ENCODE measurements at regions not wholly inside any gene's neighbourhood (a gene's known extent, or its start where the extent isn't known, plus 50 kb on each side); places are given as distances from the start of the nearest gene placed in this dataset.
"Not testable (repeated sequence)": the region's sequence is repeated elsewhere in the genome, so short reads cannot be mapped to it uniquely, and the experiment has no call there.

DNA sequence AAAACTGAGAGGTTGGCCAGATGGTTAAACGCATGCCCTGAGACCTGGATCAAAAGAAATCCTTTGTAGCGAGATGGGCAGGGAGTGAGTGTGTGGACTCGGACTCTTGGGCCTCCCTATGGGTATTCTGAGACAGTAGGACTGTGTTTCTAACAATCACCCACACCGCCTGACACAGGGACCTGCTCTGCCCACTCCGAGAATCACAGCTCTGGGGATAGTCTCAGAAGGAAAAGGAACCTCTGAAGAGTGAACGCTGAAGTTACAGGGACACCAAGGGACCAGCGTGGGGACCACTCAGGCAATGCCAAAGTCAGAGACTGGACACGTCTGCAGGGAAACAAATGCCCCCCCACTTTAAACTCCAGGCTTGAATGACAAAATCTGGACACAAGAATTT lies 242.1 kb upstream of the TCERG1L start:
- ChIA-PET POLR2A (no interaction called here), CTCF (no interaction called here)

DNA sequence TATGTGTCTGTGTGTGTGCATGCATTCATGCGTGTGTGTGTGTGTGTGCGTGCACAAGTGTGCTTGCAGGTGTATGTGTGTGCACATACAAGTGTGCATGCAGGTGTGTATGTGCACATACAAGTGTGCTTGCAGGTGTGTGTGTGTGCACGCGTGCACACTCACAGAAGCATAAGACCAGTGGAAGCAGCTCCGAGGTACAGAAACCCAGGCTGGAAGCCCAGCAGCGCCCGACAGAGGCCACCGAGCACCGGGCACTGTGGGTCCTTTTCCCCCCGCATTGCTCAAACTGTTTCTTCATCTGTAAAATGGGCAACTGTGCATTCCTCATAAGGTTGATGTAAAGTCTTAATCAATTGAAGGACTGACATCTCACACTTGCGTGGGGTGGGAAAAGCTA lies 243.3 kb upstream of the TCERG1L start:
- H3K4me3 ChIP-seq (ENCODE audit: low read depth, low read length): no peak overlapping the region
- no peak for DNase-seq (ENCODE audit: low read depth, low spot score)
- ChIA-PET POLR2A (no interaction called here), CTCF (no interaction called here)
- TF ChIP-seq, protein P1, sequence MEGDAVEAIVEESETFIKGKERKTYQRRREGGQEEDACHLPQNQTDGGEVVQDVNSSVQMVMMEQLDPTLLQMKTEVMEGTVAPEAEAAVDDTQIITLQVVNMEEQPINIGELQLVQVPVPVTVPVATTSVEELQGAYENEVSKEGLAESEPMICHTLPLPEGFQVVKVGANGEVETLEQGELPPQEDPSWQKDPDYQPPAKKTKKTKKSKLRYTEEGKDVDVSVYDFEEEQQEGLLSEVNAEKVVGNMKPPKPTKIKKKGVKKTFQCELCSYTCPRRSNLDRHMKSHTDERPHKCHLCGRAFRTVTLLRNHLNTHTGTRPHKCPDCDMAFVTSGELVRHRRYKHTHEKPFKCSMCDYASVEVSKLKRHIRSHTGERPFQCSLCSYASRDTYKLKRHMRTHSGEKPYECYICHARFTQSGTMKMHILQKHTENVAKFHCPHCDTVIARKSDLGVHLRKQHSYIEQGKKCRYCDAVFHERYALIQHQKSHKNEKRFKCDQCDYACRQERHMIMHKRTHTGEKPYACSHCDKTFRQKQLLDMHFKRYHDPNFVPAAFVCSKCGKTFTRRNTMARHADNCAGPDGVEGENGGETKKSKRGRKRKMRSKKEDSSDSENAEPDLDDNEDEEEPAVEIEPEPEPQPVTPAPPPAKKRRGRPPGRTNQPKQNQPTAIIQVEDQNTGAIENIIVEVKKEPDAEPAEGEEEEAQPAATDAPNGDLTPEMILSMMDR (IDR thresholded peaks at IDR 0.05; ENCODE audit: insufficient read depth, low read length, missing control alignments): no peak

More for the DNA sequence above, 242.1 kb upstream of the TCERG1L start:
- H3K4me3 ChIP-seq (ENCODE audit: low read depth, low read length): no peak overlapping the region
- DNase-seq (ENCODE audit: low read depth, low spot score): no peak
- TF ChIP-seq, protein P1 (IDR thresholded peaks at IDR 0.05; ENCODE audit: insufficient read depth, low read length, missing control alignments): no peak

DNA sequence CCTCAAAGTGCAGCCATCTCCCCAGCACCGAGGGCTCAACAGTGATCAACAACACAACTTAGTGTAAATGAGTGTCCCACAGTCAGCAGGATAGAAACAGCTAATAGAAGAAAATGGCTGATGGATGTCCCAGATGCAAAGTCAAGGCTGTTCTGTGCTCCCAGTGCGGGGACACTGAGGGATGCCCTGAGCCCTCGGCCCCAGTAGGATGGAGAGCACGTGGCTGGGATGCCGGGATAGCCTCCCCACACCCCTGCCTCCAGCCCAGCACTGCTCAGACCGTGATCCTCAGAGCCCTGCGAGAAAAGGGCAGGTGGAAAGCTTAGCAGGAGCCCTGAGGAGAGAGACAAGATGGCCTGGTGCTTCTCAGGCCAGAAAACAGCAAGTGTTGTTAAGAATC lies 243.9 kb upstream of the TCERG1L start:
- no peak for DNase-seq (ENCODE audit: low read depth, low spot score)
- H3K4me3 ChIP-seq (ENCODE audit: low read depth, low read length): no peak overlapping the region
- ChIA-PET POLR2A (no interaction called here), CTCF (no interaction called here)
- TF ChIP-seq, protein P1 (IDR thresholded peaks at IDR 0.05; ENCODE audit: insufficient read depth, low read length, missing control alignments): no peak

DNA sequence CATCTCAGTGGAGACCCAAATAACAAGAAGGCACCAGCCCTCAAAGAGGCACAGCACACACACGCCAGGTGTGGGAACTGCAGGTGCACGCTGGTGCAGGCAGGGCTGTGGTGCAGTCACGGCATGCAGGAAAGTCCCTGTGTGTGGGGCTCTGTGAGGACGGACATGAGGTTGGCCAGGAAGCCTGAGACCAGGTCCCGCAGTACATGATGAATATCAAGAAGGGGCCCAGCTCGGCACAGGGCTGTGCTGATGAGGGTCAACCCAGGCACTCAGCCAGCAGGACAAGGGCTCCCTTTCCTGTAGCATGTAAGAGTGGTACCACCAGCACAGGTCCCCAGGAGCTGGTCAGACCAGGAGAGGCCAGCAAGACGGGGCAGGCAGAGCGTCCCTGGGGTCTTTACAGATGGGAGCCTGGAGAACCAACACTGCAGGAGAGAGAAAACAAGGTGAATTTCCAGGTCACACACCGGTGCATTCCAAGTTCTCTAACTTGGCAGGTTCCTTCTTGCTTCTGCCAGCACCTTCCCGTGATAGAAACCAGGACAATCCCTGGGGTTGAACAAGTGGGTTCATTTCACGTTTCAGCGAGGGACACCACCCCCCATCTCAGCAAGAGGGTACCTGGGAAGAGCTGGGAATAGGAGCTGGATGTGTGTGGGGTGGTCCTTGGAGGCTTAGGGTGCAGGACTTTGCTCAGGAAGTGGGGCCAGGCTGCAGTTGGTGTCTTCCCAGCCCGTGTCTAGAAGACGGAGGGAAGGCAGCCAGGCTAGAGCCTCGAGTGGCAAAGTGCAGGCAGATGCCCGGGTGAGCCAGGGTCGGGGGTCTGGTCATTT lies 244.8 kb upstream of the TCERG1L start:
- DNase-seq (ENCODE audit: low read depth, low spot score): no peak
- POLR2A ChIA-PET: no interaction called here
- TF ChIP-seq, protein P1 (IDR thresholded peaks at IDR 0.05; ENCODE audit: insufficient read depth, low read length, missing control alignments): no peak
- CTCF ChIA-PET: no interaction called here
- H3K4me3 ChIP-seq (ENCODE audit: low read depth, low read length): no peak overlapping the region

DNA sequence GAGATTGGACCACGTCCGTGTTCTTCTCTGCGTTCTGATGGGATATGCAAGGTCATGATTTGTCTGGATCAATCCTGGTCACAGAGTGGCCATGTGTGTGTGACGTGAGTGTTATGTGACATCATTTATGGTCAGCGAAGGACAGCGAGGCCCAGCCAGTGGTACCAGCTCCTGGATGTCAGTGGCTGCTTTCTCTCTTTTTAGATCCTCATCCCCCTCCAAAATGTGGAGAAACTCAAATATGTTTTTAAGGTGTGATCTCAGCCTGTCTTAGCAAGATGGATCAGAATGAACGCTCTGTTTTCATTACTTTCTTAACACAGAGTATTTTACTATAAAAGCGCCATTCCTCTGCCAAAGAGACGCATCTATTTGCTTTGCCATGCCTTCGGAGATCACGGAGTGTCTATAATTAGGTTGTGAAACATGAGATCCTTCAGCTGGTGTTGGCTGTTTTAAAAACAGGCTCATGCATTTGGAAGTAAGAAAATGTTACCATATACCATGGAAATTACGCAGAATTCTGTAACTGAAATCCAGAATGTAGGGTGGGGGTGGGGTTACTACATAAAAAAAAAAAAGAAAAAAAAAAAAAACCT lies 245.5 kb upstream of the TCERG1L start:
- TF ChIP-seq, protein P1 (IDR thresholded peaks at IDR 0.05; ENCODE audit: insufficient read depth, low read length, missing control alignments): no peak
- POLR2A ChIA-PET: no interaction called here
- no peak overlapping the region for H3K4me3 ChIP-seq (ENCODE audit: low read depth, low read length)
- no peak for DNase-seq (ENCODE audit: low read depth, low spot score)
- CTCF ChIA-PET: no interaction called here

DNA sequence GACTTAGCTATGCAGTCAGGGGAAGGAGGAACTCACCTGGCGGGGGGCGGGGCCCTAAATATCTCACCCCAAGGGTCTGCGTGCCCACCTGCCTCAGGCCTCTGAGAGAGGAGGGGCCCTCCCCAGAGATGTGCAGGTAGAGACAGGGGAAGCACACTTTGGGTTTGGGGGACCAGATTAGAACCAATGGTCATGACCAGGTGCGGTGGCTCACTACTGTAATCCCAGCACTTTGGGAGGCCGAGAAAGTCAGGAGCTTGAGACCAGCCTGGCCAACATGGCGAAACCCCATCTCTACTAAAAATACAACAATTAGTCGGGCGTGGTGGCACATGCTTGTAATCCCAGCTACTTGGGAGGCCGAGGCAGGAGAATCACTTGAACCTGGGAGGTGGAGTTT lies 246.4 kb upstream of the TCERG1L start:
- DNase-seq (ENCODE audit: low read depth, low spot score); H3K4me3 ChIP-seq (ENCODE audit: low read depth, low read length); POLR2A ChIA-PET; CTCF ChIA-PET: not testable (repeated sequence)
